ENCODE measurements at regions not wholly inside any gene's neighbourhood (a gene's known extent, or its start where the extent isn't known, plus 50 kb on each side); places are given as distances from the start of the nearest gene placed in this dataset.

- TF ChIP-seq, protein P1, sequence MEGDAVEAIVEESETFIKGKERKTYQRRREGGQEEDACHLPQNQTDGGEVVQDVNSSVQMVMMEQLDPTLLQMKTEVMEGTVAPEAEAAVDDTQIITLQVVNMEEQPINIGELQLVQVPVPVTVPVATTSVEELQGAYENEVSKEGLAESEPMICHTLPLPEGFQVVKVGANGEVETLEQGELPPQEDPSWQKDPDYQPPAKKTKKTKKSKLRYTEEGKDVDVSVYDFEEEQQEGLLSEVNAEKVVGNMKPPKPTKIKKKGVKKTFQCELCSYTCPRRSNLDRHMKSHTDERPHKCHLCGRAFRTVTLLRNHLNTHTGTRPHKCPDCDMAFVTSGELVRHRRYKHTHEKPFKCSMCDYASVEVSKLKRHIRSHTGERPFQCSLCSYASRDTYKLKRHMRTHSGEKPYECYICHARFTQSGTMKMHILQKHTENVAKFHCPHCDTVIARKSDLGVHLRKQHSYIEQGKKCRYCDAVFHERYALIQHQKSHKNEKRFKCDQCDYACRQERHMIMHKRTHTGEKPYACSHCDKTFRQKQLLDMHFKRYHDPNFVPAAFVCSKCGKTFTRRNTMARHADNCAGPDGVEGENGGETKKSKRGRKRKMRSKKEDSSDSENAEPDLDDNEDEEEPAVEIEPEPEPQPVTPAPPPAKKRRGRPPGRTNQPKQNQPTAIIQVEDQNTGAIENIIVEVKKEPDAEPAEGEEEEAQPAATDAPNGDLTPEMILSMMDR (IDR thresholded peaks at IDR 0.05): no peak
These were observed 1070.3 kb downstream of the SUCLG1 start for GRCh38 chr2:83388804-83389203.

GRCh38 chr2:83386549-83386948 is 1072.5 kb downstream of the SUCLG1 start:
- TF ChIP-seq, protein P1 (IDR thresholded peaks at IDR 0.05): no peak

- TF ChIP-seq, protein P1 (IDR thresholded peaks at IDR 0.05): no peak
These were observed 1080.2 kb downstream of the SUCLG1 start for GRCh38 chr2:83378921-83379320.

GRCh38 chr2:83376731-83377130 is 1082.3 kb downstream of the SUCLG1 start:
- TF ChIP-seq, protein P1 (IDR thresholded peaks at IDR 0.05): no peak

- TF ChIP-seq, protein P1 (IDR thresholded peaks at IDR 0.05): no peak
These were observed 1088.7 kb downstream of the SUCLG1 start for GRCh38 chr2:83370419-83370762.

DNA sequence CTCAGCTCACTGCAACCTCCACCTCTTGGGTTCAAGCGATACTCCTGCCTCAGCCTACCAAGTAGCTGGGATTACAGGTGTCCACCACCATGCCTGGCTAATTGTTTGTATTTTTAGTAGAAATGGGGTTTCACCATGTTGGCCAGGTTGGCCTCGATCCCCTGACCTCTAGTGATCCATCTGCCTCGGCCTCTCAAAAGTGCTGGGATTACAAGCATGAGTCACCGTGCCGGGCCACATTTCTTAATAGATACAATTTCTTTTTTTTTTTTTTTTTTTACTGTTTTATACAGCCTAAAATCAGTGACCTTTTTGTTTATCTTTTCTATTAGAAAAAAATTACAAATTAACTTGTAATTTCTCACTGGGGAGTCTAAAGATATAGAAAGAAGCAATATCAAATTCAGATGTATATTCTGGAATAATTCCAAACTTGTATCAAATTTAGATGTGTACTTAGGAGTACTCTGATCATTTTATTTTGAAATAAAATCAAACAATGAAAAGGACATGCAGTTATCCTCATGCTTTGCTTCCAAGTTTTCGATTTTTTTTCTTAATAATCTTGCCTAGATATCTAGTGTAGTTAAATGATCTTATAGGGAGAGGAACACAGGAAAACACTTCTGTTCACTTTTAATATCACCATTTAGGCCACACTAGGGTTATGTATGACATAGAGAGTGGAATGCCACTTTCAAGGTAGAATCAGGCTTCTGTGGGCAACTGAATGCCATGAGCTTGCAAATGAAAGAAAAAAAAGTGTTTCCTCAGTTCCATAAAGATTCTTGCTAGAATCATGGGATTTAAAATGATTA is 1089.3 kb downstream of the SUCLG1 start:
- TF ChIP-seq, protein P1 (IDR thresholded peaks at IDR 0.05): no peak

DNA sequence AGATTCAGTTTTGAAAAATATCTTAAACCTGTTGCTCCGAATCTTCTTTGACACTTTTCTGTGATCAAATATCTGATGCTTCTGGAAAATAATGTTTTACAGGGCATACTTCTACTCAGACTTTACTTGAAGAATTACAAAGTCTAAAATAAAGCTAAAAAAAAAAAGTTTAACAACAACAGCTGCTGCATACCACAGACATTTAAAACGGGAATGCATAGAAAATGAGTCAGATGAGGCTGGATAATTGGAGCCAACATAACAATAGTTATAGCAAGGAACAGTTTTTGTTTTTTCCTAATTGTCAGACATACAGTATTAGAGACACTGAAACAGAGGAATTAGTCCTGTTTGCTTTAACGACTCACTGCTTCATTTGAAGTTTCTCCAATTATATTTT is 1090.2 kb downstream of the SUCLG1 start:
- TF ChIP-seq, protein P1 (IDR thresholded peaks at IDR 0.05): no peak

DNA sequence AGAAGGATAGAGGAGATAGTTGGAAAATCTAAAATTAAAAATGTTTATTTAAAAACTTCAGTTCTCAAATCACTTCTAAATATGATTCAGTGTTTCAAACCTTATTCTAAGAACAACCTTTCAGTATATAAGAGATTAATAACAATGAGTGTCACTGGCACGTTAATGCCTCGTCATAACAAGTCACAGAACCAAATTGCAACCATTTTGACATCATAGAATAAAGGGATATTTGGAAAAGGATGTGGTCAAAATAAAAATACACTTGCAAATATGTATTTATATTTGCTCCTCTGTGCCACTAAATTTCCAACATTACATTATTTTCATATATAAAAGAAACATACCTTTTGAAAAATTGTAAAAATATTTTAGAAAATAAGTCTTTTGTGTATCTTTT is 1090.6 kb downstream of the SUCLG1 start:
- TF ChIP-seq, protein P1 (IDR thresholded peaks at IDR 0.05): no peak
